IPS DF 19.7 (cell line): ENCODE measurements at regions not wholly inside any gene's neighbourhood (a gene's known extent, or its start where the extent isn't known, plus 50 kb on each side); places are given as distances from the start of the nearest gene placed in this dataset.

ENCODE experiments used
- DNase-seq: peaks from one replicate; pipeline ENCODE4 v3.0.0-alpha.2; 2013; ENCODE audit warnings: low read depth, low spot score

DNA sequence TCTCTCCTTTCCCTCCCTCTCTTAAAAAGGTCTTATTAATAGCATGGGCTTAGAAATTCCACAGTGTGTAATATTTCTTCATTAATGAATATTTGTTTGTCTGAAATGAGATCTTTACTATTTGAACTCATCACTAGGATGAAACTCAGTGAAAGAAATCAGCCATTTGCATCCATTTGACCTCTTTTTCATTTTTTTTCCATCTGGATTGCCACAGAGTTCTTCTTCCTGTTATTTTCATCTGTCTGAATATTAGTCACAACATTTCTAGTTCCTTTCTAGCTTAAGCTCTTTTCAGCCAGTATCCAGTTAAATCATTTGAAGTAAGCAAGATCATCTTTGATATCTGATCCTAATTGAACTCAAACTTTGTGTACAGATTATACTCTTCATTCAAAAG is 69.2 kb upstream of the PLS3 start:
- no peak for DNase-seq

DNA sequence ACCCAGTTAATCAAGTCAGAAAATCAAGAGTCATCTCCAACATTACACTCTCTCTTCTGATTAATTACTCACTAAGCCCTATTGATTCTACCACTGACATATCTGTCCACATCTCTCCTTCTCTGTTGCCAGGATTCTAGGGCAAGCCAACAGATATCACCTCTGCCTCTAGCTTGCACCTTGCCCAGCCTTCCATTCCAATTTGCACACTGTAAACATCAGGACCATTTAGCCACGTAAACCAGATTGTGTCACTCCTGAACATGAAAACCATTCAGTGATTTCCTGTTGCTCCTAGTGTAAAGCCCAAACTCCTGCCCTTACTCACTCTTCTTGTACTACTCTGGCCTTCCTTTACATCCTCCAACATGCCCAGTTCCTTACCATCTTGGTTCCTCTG is 68.0 kb upstream of the PLS3 start:
- no peak for DNase-seq

DNA sequence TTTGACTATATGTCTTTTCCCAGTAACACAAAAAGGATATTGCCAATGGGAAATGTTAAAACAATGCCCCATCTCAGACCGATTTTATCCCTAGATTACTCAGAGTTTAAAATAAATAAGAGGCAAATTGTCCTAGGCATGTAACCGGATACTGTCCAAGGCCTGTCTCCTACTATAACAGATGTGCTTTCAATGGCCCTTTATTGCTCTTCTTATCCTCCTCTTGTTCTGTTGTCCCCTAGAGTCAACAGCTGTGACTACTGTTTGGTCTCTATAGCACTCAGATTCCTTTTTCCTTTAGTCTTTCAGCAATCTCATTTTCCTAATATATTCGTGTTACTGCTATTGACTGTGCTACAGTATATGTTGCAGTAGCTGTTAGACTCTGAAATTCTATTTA is 66.8 kb upstream of the PLS3 start:
- no peak for DNase-seq

GRCh38 chrX:115499112-115499805 is 61.7 kb upstream of the PLS3 start:
- DNase-seq, result no peak

- DNase-seq, result no peak
These were observed 57.9 kb upstream of the PLS3 start for GRCh38 chrX:115503099-115503498.

- no peak for DNase-seq
These were observed 56.8 kb upstream of the PLS3 start for GRCh38 chrX:115504167-115504566.
